Neural progenitor cell (in vitro differentiated cells): ENCODE measurements at regions not wholly inside any gene's neighbourhood (a gene's known extent, or its start where the extent isn't known, plus 50 kb on each side); places are given as distances from the start of the nearest gene placed in this dataset.

ENCODE experiments used
- EZH2 ChIP-seq: fragments of 200-600 bp; sonication (generic); IDR thresholded peaks from 2 replicates; pipeline ENCODE4 v1.6.1; 2017; ENCODE audit warnings: antibody characterized with exemption, mild to moderate bottlenecking, moderate library complexity
- TF ChIP-seq, protein P1 (sequence below): fragments of 200-600 bp; sonication (generic); IDR thresholded peaks from 2 replicates; pipeline ENCODE4 v1.5.1; 2017; ENCODE audit warnings: antibody characterized with exemption, mild to moderate bottlenecking

DNA sequence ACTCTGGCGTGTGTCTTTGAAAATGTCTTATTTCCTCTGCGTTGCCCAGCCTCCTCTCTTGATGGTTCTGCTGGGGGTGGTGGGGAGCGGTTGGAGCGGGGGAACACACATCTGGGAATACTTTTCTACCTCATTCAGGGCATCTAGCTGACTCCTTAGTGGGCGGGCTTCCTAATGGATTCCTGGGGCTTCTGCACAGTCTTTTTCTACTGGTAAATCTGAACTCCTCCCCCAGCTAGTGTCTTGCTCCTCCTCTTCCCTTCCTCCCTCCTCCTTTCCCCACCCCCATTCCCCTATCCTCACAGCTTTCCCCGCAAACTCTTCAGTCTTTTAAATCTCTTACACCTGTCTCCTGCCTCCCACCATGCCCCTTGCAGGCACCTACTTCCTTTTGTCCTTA lies 74.4 kb downstream of the PRL start:
- TF ChIP-seq, protein P1, sequence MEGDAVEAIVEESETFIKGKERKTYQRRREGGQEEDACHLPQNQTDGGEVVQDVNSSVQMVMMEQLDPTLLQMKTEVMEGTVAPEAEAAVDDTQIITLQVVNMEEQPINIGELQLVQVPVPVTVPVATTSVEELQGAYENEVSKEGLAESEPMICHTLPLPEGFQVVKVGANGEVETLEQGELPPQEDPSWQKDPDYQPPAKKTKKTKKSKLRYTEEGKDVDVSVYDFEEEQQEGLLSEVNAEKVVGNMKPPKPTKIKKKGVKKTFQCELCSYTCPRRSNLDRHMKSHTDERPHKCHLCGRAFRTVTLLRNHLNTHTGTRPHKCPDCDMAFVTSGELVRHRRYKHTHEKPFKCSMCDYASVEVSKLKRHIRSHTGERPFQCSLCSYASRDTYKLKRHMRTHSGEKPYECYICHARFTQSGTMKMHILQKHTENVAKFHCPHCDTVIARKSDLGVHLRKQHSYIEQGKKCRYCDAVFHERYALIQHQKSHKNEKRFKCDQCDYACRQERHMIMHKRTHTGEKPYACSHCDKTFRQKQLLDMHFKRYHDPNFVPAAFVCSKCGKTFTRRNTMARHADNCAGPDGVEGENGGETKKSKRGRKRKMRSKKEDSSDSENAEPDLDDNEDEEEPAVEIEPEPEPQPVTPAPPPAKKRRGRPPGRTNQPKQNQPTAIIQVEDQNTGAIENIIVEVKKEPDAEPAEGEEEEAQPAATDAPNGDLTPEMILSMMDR, result no peak
- no peak for TF ChIP-seq EZH2
